RWPE2 (cell line): ENCODE measurements at regions not wholly inside any gene's neighbourhood (a gene's known extent, or its start where the extent isn't known, plus 50 kb on each side); places are given as distances from the start of the nearest gene placed in this dataset.
"Not testable (repeated sequence)": the region's sequence is repeated elsewhere in the genome, so short reads cannot be mapped to it uniquely, and the experiment has no call there.

Experiments used
- ATAC-seq: fragments of 200-7000 bp; cut with Tn5 transposase; 3 replicates; pipeline ENCODE4 v1.9.1; 2021; ENCODE audit warnings: low read depth
- DNase-seq: peaks from one replicate; pipeline ENCODE4 v3.0.0-alpha.2; 2020; ENCODE audit warnings: low spot score
- H3K27ac ChIP-seq: fragments of 450-650 bp; 2 replicates; pipeline ENCODE4 v1.5.1; 2017; ENCODE audit warnings: mild to moderate bottlenecking; ENCODE audit not compliant: poor library complexity, severe bottlenecking
- H3K27me3 ChIP-seq: fragments of 250-450 bp; sonication (Bioruptor Pico); 2 replicates; pipeline ENCODE4 v1.5.1; 2021; ENCODE audit warnings: mild to moderate bottlenecking, moderate library complexity; ENCODE audit not compliant: insufficient read depth, poor library complexity, severe bottlenecking
- H3K36me3 ChIP-seq: fragments of 250-450 bp; sonication (Bioruptor Pico); 2 replicates; pipeline ENCODE4 v1.5.1; 2020; ENCODE audit warnings: low read depth, mild to moderate bottlenecking, moderate library complexity
- H3K4me1 ChIP-seq: fragments of 250-450 bp; sonication (Bioruptor Pico); 2 replicates; pipeline ENCODE4 v1.5.1; 2021; ENCODE audit warnings: mild to moderate bottlenecking, moderate library complexity; ENCODE audit not compliant: insufficient read depth, poor library complexity, severe bottlenecking
- H3K4me3 ChIP-seq: fragments of 250-450 bp; sonication (Bioruptor Pico); 2 replicates; pipeline ENCODE4 v1.5.1; 2021; ENCODE audit warnings: mild to moderate bottlenecking, moderate library complexity; ENCODE audit not compliant: severe bottlenecking
- H3K9me3 ChIP-seq: fragments of 250-450 bp; sonication (Bioruptor Pico); 2 replicates; pipeline ENCODE4 v1.5.1; 2021; ENCODE audit warnings: mild to moderate bottlenecking, moderate library complexity; ENCODE audit not compliant: severe bottlenecking
- TF ChIP-seq, protein P1 (sequence below): fragments of 450-650 bp; IDR thresholded peaks from one replicate; pipeline ENCODE4 v1.5.1; 2017; ENCODE audit warnings: mild to moderate bottlenecking, moderate library complexity; ENCODE audit not compliant: poor library complexity, severe bottlenecking

DNA sequence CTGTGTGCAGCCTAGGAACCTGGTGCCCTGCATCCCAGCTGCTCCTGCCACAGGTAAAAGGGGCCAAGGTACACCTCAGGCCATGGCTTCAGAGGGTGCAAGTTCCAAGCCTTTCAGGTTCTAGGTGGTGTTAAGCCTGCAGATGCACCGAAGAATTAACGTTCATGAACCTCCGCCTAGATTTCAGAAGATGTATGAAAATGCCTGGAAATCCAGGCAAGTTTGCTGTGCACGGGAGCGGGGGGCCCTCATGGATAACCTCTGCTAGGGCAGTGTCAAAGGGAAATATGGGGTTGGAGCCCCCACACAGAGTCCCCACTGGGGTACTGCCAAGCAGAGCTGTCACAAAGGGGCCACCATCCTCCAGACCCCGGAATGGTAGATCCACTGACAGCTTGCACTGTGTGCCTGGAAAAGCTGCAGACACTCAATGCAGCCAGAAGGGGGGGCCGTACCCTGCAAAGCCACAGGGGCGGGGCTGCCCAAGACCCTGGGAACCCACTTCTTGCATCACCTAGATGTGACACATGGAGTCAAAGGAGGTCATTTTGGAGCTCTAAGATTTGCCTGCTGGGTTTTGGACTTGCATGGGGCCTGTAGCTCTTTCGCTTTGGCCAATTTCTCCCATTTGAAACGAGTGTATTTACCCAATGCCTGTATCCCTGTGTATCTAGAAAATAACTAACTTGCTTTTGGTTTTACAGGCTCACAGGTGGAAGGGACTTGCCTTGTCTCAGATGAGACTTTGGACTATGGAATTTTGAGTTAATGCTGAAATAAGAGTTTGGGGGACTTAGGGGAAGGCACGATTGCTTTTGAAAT is 145.2 kb upstream of the C1QTNF3 start:
- not testable (repeated sequence) for H3K36me3 ChIP-seq, H3K9me3 ChIP-seq, H3K4me3 ChIP-seq, H3K27me3 ChIP-seq, ATAC-seq, H3K4me1 ChIP-seq, H3K27ac ChIP-seq
- peak; percentile 83 for DNase-seq
- TF ChIP-seq, protein P1, sequence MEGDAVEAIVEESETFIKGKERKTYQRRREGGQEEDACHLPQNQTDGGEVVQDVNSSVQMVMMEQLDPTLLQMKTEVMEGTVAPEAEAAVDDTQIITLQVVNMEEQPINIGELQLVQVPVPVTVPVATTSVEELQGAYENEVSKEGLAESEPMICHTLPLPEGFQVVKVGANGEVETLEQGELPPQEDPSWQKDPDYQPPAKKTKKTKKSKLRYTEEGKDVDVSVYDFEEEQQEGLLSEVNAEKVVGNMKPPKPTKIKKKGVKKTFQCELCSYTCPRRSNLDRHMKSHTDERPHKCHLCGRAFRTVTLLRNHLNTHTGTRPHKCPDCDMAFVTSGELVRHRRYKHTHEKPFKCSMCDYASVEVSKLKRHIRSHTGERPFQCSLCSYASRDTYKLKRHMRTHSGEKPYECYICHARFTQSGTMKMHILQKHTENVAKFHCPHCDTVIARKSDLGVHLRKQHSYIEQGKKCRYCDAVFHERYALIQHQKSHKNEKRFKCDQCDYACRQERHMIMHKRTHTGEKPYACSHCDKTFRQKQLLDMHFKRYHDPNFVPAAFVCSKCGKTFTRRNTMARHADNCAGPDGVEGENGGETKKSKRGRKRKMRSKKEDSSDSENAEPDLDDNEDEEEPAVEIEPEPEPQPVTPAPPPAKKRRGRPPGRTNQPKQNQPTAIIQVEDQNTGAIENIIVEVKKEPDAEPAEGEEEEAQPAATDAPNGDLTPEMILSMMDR = peak; percentile 36

DNA sequence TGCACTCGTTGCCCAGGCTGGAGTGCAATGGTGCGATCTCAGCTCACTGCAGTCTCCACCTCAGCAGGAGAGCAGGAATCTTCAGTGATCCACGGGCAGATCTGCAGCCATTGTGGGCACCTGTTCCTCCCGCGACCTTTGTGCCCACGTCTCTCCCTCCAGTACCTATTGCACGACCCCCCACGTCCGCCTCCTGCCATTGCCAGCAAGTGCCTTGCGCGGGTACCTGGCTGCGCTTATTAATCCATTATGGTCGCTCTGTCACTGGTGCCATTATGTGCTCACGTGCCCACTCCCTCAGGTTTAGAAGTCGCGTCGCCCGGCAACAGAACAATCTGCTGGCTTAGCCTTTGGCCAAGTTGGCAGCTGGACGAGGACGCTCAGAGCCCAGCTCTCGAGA is 146.2 kb upstream of the C1QTNF3 start:
- H3K27ac ChIP-seq, H3K4me1 ChIP-seq, H3K36me3 ChIP-seq, ATAC-seq, H3K9me3 ChIP-seq, H3K4me3 ChIP-seq, H3K27me3 ChIP-seq: not testable (repeated sequence)
- peak; percentile 90 for DNase-seq

DNA sequence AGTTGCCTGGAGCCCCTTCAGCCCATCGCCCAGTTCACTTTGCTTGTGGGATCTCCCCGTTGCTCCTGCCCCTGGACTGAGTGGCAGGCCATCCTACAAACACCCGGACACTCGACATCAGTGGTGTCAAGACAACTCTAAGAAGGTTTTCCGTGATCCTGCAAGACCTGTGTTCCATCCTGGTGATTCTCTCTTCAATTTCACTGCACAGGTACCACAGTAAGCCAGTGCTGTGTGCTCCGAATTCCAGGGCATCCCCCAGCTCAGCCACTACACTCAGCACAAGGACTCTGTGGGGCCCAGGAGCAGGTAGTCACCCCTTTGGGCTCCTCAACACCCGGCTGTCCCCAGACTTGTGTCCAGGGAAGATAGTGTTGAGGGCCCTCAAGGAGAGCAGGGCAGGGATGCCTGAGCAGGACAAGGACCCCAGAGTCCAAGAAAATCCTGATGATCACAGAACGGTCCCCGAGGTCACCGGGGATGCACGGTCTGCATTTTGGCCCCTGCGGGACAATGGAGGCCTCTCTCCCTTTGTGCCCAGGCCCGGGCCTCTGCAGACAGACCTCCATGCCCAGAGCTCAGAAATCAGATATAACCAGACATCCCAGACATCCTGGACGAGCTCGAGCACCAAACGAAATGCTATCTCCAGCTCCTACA is 146.9 kb upstream of the C1QTNF3 start:
- not testable (repeated sequence) for H3K9me3 ChIP-seq
- peak; percentile 92 for DNase-seq

DNA sequence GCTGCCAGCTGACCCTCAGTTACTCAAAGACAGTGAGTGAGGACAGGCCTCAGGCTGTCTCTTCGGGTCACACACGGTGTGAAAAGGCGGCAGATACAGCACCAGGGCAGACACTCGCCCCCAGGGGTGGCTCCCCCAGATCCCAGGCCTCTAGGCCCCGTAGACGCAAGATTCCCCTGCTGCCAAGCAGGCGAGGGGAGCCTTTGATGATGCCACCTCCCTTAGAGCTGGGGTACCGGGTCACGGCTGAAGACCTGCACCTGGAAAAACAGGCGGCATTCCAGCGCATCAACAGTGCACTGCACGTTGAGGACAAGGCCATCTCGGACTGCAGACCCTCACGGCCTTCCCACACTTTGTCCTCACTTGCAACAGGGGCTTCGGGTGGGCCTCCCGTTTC is 147.5 kb upstream of the C1QTNF3 start:
- ATAC-seq, H3K4me1 ChIP-seq, H3K9me3 ChIP-seq, H3K27ac ChIP-seq, H3K36me3 ChIP-seq, H3K27me3 ChIP-seq, H3K4me3 ChIP-seq: not testable (repeated sequence)
- DNase-seq = peak; percentile 94

More for the DNA sequence above, 146.9 kb upstream of the C1QTNF3 start:
- not testable (repeated sequence) for H3K36me3 ChIP-seq, H3K4me1 ChIP-seq, H3K4me3 ChIP-seq, H3K27ac ChIP-seq, H3K27me3 ChIP-seq, ATAC-seq

DNA sequence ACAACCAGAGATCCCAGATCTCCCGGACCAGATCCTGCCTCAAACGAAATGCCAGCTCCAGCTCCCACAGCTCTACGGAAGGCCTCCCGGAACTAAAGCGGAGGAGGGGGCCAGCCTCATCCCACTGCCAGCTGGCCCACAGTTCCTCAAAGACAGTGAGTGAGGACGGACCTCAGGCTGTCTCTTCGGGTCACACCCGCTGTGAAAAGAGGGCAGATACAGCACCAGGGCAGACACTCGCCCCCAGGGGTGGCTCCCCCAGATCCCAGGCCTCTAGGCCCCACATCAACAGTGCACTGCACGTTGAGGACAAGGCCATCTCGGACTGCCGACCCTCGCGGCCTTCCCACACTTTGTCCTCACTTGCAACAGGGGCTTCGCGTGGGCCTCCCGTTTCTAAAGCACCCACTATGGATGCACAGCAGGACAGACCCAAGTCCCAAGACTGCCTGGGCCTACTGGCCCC is 148.3 kb upstream of the C1QTNF3 start:
- H3K27me3 ChIP-seq, H3K36me3 ChIP-seq, ATAC-seq, H3K4me3 ChIP-seq, H3K4me1 ChIP-seq, H3K9me3 ChIP-seq, H3K27ac ChIP-seq: not testable (repeated sequence)
- DNase-seq = peak; percentile 90

DNA sequence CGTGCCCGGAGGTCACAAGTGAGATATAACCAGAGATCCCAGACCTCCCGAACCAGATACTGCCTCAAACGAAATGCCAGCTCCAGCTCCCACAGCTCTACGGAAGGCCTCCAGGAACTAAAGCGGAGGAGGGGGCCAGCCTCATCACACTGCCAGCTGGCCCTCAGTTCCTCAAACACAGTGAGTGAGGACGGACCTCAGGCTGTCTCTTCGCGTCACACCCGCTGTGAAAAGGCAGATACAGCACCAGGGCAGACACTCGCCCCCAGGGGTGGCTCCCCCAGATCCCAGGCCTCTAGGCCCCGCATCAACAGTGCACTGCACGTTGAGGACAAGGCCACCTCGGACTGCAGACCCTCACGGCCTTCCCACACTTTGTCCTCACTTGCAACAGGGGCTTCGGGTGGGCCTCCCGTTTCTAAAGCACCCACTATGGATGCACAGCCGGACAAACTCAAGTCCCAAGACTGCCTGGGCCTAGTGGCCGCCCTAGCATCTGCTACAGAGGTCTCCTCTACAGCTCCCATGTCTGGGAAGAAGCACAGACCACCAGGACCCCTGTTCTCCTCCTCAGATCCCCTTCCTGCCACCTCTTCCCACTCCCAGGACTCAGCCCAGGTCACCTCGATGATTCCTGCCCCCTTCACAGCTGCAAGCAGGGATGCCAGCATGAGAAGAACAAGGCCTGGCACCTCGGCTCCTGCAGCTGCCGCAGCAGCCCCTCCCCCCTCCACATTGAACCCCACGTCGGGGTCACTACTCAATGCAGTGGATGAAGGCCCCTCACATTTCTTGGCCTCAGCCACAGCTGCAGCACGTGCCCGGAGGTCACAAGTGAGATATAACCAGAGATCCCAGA is 149.3 kb upstream of the C1QTNF3 start:
- not testable (repeated sequence) for H3K9me3 ChIP-seq, H3K36me3 ChIP-seq, ATAC-seq, H3K27ac ChIP-seq, H3K27me3 ChIP-seq, H3K4me1 ChIP-seq, H3K4me3 ChIP-seq
- peak; percentile 94 for DNase-seq

DNA sequence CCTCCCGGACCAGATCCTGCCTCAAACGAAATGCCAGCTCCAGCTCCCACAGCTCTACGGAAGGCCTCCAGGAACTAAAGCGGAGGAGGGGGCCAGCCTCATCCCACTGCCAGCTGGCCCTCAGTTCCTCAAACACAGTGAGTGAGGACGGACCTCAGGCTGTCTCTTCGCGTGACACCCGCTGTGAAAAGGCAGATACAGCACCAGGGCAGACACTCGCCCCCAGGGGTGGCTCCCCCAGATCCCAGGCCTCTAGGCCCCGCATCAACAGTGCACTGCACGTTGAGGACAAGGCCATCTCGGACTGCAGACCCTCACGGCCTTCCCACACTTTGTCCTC is 149.9 kb upstream of the C1QTNF3 start:
- not testable (repeated sequence) for H3K4me1 ChIP-seq, ATAC-seq, H3K9me3 ChIP-seq, H3K27me3 ChIP-seq, H3K4me3 ChIP-seq, H3K27ac ChIP-seq, H3K36me3 ChIP-seq
- DNase-seq = peak; percentile 80

DNA sequence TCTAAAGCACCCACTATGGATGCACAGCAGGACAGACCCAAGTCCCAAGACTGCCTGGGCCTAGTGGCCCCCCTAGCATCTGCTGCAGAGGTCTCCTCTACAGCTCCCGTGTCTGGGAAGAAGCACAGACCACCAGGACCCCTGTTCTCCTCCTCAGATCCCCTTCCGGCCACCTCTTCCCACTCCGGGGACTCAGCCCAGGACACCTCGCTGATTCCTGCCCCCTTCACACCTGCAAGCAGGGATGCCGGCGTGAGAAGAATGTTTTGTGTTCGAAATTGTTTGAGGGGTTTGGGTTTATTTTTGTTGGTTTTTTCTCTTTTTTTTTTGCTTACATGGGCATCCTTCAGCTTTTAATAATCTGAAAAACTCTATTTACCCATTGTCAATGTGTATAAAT is 150.3 kb upstream of the C1QTNF3 start:
- not testable (repeated sequence) for ATAC-seq

DNA sequence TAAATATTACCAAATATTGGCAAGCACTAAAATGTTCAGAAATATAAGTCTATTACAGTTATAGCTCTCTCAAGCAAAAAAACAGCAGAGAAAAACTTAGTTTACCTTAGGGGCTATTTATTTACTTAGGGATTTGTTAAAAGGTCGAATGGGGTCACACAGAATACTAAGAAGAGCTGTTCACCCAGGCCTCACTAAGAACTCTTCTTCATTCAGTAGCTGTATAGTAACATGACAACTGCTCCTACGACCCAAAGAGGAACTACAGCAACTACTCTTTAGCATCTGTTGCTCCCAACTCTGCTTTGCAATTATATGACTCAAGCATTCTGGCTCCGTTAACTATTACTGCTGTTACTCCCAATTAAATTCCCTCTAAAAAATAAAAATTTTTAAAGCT is 150.8 kb upstream of the C1QTNF3 start:
- H3K27ac ChIP-seq, H3K36me3 ChIP-seq, H3K27me3 ChIP-seq, DNase-seq, ATAC-seq, H3K4me3 ChIP-seq, H3K9me3 ChIP-seq, H3K4me1 ChIP-seq: not testable (repeated sequence)

More for the DNA sequence above, 150.3 kb upstream of the C1QTNF3 start:
- not testable (repeated sequence) for H3K4me3 ChIP-seq, H3K4me1 ChIP-seq, H3K36me3 ChIP-seq, H3K27ac ChIP-seq, H3K9me3 ChIP-seq, H3K27me3 ChIP-seq
- DNase-seq = peak; percentile 85

DNA sequence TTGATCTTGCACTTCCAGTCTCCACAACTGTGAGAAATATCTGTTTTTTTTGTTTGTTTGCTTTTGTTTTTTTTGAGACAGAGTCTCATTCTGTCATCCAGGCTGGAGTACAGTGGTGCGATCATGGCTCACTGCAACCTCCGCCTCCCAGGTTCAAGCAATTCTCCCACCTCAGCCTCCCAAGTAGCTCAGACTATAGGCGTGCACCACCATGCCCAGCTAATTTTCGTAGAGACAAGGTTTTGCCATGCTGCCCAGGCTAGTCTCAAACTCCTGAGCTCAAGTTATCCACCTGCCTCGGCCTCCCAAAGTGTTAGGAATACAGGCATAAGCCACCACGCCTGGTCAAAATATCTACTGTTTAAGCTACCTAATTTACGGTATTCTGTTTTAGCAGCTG is 153.1 kb upstream of the C1QTNF3 start:
- ATAC-seq, H3K4me1 ChIP-seq, H3K36me3 ChIP-seq, H3K9me3 ChIP-seq, H3K27me3 ChIP-seq, H3K27ac ChIP-seq, H3K4me3 ChIP-seq: not testable (repeated sequence)
- peak; percentile 59 for DNase-seq
